PFSK-1 (cell line): ENCODE measurements at regions not wholly inside any gene's neighbourhood (a gene's known extent, or its start where the extent isn't known, plus 50 kb on each side); places are given as distances from the start of the nearest gene placed in this dataset.

Experiments used
- FOXP2 ChIP-seq: optimal IDR thresholded peaks from 2 replicates; pipeline ENCODE3; 2011; ENCODE audit warnings: borderline replicate concordance, control low read depth, inconsistent platforms; ENCODE audit not compliant: insufficient read depth; ENCODE audit errors: extremely low read length, extremely low read depth
- POLR2AphosphoS5 ChIP-seq: IDR thresholded peaks from 2 replicates; pipeline ENCODE4 v1.6.1; 2012; ENCODE audit warnings: low read depth, mild to moderate bottlenecking, control low read depth, low read length, moderate library complexity
- REST ChIP-seq, 2 experiments: IDR thresholded peaks; 2 replicates each; pipeline versions ENCODE4 v1.6.1 to v1.8.0; 2011 to 2012; ENCODE audit warnings: low read depth in 2 of 2, low read length in 2 of 2, control low read depth in 1 of 2, inconsistent platforms in 1 of 2, mild to moderate bottlenecking in 1 of 2, moderate library complexity in 1 of 2; ENCODE audit not compliant: insufficient read depth in 1 of 2
- SIN3A ChIP-seq: IDR thresholded peaks from 2 replicates; pipeline ENCODE4 v1.6.1; 2012; ENCODE audit warnings: mild to moderate bottlenecking, low read length, moderate library complexity, borderline replicate concordance; ENCODE audit not compliant: insufficient read depth
- TAF1 ChIP-seq: IDR thresholded peaks from 2 replicates; pipeline ENCODE4 v1.6.1; 2012; ENCODE audit warnings: low read length, control low read depth, borderline replicate concordance; ENCODE audit not compliant: insufficient read depth

DNA sequence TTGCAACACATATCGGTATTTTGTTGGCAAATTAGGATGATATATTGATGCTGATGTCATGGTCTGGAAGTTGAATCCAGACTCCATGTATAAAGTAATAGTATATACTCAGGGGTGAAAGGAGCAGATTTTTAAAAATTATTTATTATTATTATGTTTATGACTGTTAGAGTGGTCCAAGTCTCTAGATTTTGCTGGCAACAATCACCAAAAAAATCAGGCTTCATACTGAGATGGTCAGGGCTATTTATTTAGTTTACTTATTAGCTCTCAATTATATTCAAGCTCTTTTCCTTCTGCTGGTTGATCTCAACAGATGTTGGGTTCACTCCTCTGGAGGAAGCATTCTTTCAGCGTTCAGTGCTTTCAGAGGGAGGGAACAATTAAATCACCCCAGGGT, 73.9 kb upstream of the VCX3B start:
- TF ChIP-seq REST (IDR thresholded peaks at IDR 0.05; ENCODE audit: insufficient read depth in 1 of 2, low read depth in 2 of 2, low read length in 2 of 2) (no peak), POLR2AphosphoS5 (no peak), TAF1 (no peak), SIN3A (no peak), FOXP2 (no peak)

DNA sequence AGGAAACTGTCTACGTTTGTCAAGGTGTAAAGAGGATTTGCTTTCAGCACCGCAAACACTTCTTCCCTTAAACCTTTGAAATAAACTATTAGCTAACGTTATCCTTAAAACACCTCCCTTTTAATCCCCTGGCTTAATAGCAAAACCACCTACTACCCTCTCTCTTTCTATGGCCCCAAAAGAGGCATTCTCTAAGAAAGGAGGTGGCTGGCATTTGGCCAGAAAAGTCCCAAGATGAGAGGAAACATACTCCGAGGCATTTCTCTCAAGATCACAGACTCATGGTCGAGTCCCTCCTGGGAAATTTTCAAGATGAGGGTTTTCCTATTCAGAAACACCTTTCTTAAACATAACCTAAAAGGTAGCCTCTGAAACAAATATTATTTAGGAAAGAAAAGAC, 60.6 kb upstream of the VCX3B start:
- TF ChIP-seq SIN3A = no peak
- no peak for TF ChIP-seq REST (IDR thresholded peaks at IDR 0.05; ENCODE audit: insufficient read depth in 1 of 2, low read depth in 2 of 2, low read length in 2 of 2)
- no peak for TF ChIP-seq FOXP2
- no peak for TF ChIP-seq TAF1
- TF ChIP-seq POLR2AphosphoS5 = no peak

GRCh38 chrX:8404471-8404870, 60.2 kb upstream of the VCX3B start:
- TF ChIP-seq FOXP2 = no peak
- no peak for TF ChIP-seq TAF1
- TF ChIP-seq POLR2AphosphoS5 = no peak
- TF ChIP-seq SIN3A = no peak
- TF ChIP-seq REST (IDR thresholded peaks at IDR 0.05; ENCODE audit: insufficient read depth in 1 of 2, low read depth in 2 of 2, low read length in 2 of 2) = no peak

GRCh38 chrX:8404926-8405325, 59.7 kb upstream of the VCX3B start:
- TF ChIP-seq REST (IDR thresholded peaks at IDR 0.05; ENCODE audit: insufficient read depth in 1 of 2, low read depth in 2 of 2, low read length in 2 of 2) = no peak
- no peak for TF ChIP-seq FOXP2
- TF ChIP-seq SIN3A = no peak
- no peak for TF ChIP-seq POLR2AphosphoS5
- no peak for TF ChIP-seq TAF1

GRCh38 chrX:8405631-8406030, 59.0 kb upstream of the VCX3B start:
- TF ChIP-seq POLR2AphosphoS5 (no peak), REST (IDR thresholded peaks at IDR 0.05; ENCODE audit: insufficient read depth in 1 of 2, low read depth in 2 of 2, low read length in 2 of 2) (no peak), TAF1 (no peak), SIN3A (no peak), FOXP2 (no peak)
